ENCODE measurements at regions not wholly inside any gene's neighbourhood (a gene's known extent, or its start where the extent isn't known, plus 50 kb on each side); places are given as distances from the start of the nearest gene placed in this dataset.
"Not testable (repeated sequence)": the region's sequence is repeated elsewhere in the genome, so short reads cannot be mapped to it uniquely, and the experiment has no call there.

DNA sequence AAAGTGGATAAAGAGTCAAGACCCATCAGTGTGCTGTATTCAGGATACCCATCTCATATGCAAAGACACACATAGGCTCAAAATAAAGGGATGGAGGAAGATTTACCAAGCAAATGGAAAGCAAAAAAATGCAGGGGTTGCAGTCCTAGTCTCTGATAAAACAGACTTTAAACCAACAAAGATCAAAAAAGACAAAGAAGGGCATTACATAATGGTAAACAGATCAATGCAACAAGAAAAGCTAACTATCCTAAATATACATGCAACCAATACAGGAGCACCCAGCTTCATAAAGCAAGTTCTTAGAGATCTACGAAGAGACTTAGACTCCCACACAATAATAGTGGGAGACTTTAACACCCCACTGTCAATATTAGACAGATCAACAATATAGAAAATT, 66.7 kb upstream of the LIPC start:
- not testable (repeated sequence) for H3K4me3 ChIP-seq (ENCODE audit: low read length); H3K9me3 Mint-ChIP-seq; H3K27ac Mint-ChIP-seq; H3K4me3 Mint-ChIP-seq; H3K27ac ChIP-seq (ENCODE audit: low read depth, low read length); H3K9me3 ChIP-seq (ENCODE audit: control insufficient read depth, low read length); H3K36me3 ChIP-seq (ENCODE audit: control insufficient read depth, insufficient read depth, low read length); H3K27me3 Mint-ChIP-seq (ENCODE audit: insufficient read depth); H3K36me3 Mint-ChIP-seq (ENCODE audit: low read depth); H3K27me3 ChIP-seq (ENCODE audit: control insufficient read depth, insufficient read depth, low read length, poor library complexity, severe bottlenecking); H3K4me1 Mint-ChIP-seq; DNase-seq; H3K9ac ChIP-seq (ENCODE audit: extremely low read depth, low read length, poor library complexity, severe bottlenecking); H3K4me1 ChIP-seq (ENCODE audit: control insufficient read depth, insufficient read depth, low read length)
- WGBS, 2 experiments (ENCODE audit: insufficient coverage in 1 of 2, insufficient read length in 1 of 2): 83 to 86% methylated on average over 1 of the region's 1 CpG

DNA sequence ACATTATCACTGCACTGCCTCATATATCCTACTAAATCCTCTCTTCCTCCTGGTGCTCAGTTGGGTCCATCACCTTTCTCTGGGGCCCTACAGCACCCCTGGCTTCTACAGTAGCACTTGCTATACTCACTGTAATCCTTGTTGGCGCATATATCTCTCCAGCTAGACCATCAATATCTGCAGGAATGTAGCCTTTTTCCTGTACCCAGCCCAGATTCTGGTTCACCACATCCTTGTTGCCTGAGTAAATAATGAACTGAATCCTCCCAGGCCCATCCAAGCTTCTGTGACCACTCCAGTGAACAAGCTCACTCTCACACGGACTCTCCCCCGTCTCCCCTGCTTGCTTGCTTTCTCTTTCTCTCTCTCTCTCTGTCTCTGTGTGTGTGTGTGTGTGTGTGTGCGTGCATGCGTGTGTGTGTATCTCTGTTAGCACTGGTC, 62.5 kb upstream of the LIPC start:
- Histone ChIP-seq H3K27ac (ENCODE audit: low read depth, low read length) (no peak overlapping the region), H3K36me3 (ENCODE audit: control insufficient read depth, insufficient read depth, low read length) (no peaks in the 10 kb centered on the region), H3K9me3 (ENCODE audit: control insufficient read depth, low read length) (peaks cover 22% of the 10 kb centered on the region), H3K4me3 (ENCODE audit: low read length) (no peak overlapping the region), H3K9ac (ENCODE audit: extremely low read depth, low read length, poor library complexity, severe bottlenecking) (no peak overlapping the region), H3K4me1 (ENCODE audit: control insufficient read depth, insufficient read depth, low read length) (no peaks in the 10 kb centered on the region), H3K27me3 (ENCODE audit: control insufficient read depth, insufficient read depth, low read length, poor library complexity, severe bottlenecking) (no peaks in the 10 kb centered on the region)
- Mint-ChIP-seq H3K27me3 (ENCODE audit: insufficient read depth) (no peaks in the 10 kb centered on the region), H3K4me1 (no peaks in the 10 kb centered on the region), H3K27ac (no peak overlapping the region), H3K9me3 (peaks cover 25% of the 10 kb centered on the region), H3K36me3 (ENCODE audit: low read depth) (no peaks in the 10 kb centered on the region), H3K4me3 (no peak overlapping the region)
- WGBS, 2 experiments (ENCODE audit: insufficient coverage in 1 of 2, insufficient read length in 1 of 2): 89 to 93% methylated on average over 1 of the region's 5 CpGs
- TF ChIP-seq, protein P1, sequence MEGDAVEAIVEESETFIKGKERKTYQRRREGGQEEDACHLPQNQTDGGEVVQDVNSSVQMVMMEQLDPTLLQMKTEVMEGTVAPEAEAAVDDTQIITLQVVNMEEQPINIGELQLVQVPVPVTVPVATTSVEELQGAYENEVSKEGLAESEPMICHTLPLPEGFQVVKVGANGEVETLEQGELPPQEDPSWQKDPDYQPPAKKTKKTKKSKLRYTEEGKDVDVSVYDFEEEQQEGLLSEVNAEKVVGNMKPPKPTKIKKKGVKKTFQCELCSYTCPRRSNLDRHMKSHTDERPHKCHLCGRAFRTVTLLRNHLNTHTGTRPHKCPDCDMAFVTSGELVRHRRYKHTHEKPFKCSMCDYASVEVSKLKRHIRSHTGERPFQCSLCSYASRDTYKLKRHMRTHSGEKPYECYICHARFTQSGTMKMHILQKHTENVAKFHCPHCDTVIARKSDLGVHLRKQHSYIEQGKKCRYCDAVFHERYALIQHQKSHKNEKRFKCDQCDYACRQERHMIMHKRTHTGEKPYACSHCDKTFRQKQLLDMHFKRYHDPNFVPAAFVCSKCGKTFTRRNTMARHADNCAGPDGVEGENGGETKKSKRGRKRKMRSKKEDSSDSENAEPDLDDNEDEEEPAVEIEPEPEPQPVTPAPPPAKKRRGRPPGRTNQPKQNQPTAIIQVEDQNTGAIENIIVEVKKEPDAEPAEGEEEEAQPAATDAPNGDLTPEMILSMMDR (conservative IDR thresholded peaks at IDR 0.05): no peak
- no peak for DNase-seq

DNA sequence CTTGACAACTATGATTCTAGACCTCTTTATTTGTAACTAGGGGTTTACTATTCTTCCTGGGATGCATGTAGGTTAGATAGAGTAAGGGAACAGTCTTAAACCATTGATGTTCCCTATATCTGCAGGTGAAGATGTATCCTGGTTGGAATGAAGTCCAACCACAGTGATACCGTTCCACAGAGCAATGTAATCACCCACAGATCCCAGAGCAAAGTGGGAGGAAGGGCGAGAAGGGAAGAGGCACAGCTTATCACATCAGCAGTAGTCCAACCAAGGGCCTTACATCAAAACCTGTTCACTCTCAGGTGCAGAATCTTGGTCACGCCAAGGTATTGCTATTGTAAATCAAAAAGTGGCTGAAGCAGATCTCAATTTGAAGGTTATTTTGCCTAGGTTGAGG, 61.8 kb upstream of the LIPC start:
- H3K4me1 ChIP-seq (ENCODE audit: control insufficient read depth, insufficient read depth, low read length): no peaks in the 10 kb centered on the region
- no peak overlapping the region for H3K27ac Mint-ChIP-seq
- no peaks in the 10 kb centered on the region for H3K36me3 Mint-ChIP-seq (ENCODE audit: low read depth)
- peaks cover 22% of the 10 kb centered on the region for H3K9me3 ChIP-seq (ENCODE audit: control insufficient read depth, low read length)
- no peaks in the 10 kb centered on the region for H3K27me3 Mint-ChIP-seq (ENCODE audit: insufficient read depth)
- no peak for DNase-seq
- no peaks in the 10 kb centered on the region for H3K27me3 ChIP-seq (ENCODE audit: control insufficient read depth, insufficient read depth, low read length, poor library complexity, severe bottlenecking)
- H3K4me3 Mint-ChIP-seq: no peak overlapping the region
- no peak overlapping the region for H3K9ac ChIP-seq (ENCODE audit: extremely low read depth, low read length, poor library complexity, severe bottlenecking)
- WGBS, 2 experiments (ENCODE audit: insufficient coverage in 1 of 2, insufficient read length in 1 of 2): 90 to 91% methylated on average over 1 to 3 of the region's 3 CpGs
- H3K4me1 Mint-ChIP-seq: no peaks in the 10 kb centered on the region
- H3K4me3 ChIP-seq (ENCODE audit: low read length): no peak overlapping the region
- TF ChIP-seq, protein P1 (conservative IDR thresholded peaks at IDR 0.05): no peak
- H3K9me3 Mint-ChIP-seq: peaks cover 25% of the 10 kb centered on the region
- no peaks in the 10 kb centered on the region for H3K36me3 ChIP-seq (ENCODE audit: control insufficient read depth, insufficient read depth, low read length)
- no peak overlapping the region for H3K27ac ChIP-seq (ENCODE audit: low read depth, low read length)

DNA sequence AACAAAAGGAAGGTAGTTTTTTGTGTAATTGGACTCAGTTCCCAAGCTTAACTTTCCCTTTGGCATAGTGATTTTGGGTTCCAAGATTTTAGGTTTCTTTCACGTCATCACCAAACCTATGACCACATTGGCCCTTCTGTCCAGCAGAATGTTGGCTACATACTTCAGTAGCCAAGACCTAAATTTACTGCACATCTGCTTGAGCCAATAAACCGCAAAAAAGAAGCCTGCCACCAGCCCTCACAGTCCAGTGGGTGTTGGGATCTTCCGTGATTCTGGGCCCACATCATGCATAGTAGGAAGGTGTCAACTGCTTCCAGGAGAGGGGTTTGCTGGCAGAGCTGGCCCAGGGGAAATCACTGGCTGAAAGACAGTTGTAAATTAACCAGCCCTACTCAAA, 57.6 kb upstream of the LIPC start:
- 87 to 92% methylated on average over 2 to 3 of the region's 3 CpGs for WGBS, 2 experiments (ENCODE audit: insufficient coverage in 1 of 2, insufficient read length in 1 of 2)
- H3K27me3 Mint-ChIP-seq (ENCODE audit: insufficient read depth): no peaks in the 10 kb centered on the region

More for the DNA sequence above, 57.6 kb upstream of the LIPC start:
- Histone ChIP-seq H3K4me3 (ENCODE audit: low read length) (no peak overlapping the region), H3K27me3 (ENCODE audit: control insufficient read depth, insufficient read depth, low read length, poor library complexity, severe bottlenecking) (no peaks in the 10 kb centered on the region), H3K9ac (ENCODE audit: extremely low read depth, low read length, poor library complexity, severe bottlenecking) (no peak overlapping the region), H3K4me1 (ENCODE audit: control insufficient read depth, insufficient read depth, low read length) (no peaks in the 10 kb centered on the region), H3K9me3 (ENCODE audit: control insufficient read depth, low read length) (peaks cover 27% of the 10 kb centered on the region), H3K27ac (ENCODE audit: low read depth, low read length) (no peak overlapping the region), H3K36me3 (ENCODE audit: control insufficient read depth, insufficient read depth, low read length) (no peaks in the 10 kb centered on the region)
- no peak overlapping the region for H3K27ac Mint-ChIP-seq
- H3K4me1 Mint-ChIP-seq: no peaks in the 10 kb centered on the region
- H3K4me3 Mint-ChIP-seq: no peak overlapping the region
- H3K9me3 Mint-ChIP-seq: peaks cover 34% of the 10 kb centered on the region
- peak; percentile 39 for DNase-seq
- H3K36me3 Mint-ChIP-seq (ENCODE audit: low read depth): no peaks in the 10 kb centered on the region
- TF ChIP-seq, protein P1 (conservative IDR thresholded peaks at IDR 0.05): no peak

Measured in endodermal cell (in vitro differentiated cells).